Left colon (tissue), 2 donors: ENCODE measurements at regions not wholly inside any gene's neighbourhood (a gene's known extent, or its start where the extent isn't known, plus 50 kb on each side); places are given as distances from the start of the nearest gene placed in this dataset.

ENCODE experiments used
- microRNA-seq, 2 donors: library from miRNA; unstranded; fragments of <30 nt; microRNA quantifications; one replicate each; pipeline versions ENCODE4 v1.1.0 to v1.2.0, GENCODE V29; 2020
- donor health status: DM: no; HTN: no; CAD: no.
- donor health status: DM: yes; HTN: yes; CAD: no.

Small RNAs in the stretch of these regions (microRNA-seq; reads per million reads assigned to microRNA genes)
- gene MIR4704, result 0 reads per million in 2 donors
- gene MIR548X2, result 0 reads per million in 2 donors
